Retinal pigment epithelial cell (primary cell): ENCODE measurements at regions not wholly inside any gene's neighbourhood (a gene's known extent, or its start where the extent isn't known, plus 50 kb on each side); places are given as distances from the start of the nearest gene placed in this dataset.

ENCODE experiments used
- DNase-seq: peaks from one replicate; pipeline ENCODE4 v3.0.0-alpha.2; 2010; ENCODE audit warnings: low read depth
- H3K4me3 ChIP-seq: 2 replicates; pipeline ENCODE4 v1.5.1; 2011; ENCODE audit warnings: mild to moderate bottlenecking, low read length, control low read depth, moderate library complexity
- TF ChIP-seq, protein P1 (sequence below): conservative IDR thresholded peaks from 2 replicates; pipeline ENCODE4 v1.5.1; 2011; ENCODE audit warnings: low read depth, low read length, control low read depth, inconsistent platforms

DNA sequence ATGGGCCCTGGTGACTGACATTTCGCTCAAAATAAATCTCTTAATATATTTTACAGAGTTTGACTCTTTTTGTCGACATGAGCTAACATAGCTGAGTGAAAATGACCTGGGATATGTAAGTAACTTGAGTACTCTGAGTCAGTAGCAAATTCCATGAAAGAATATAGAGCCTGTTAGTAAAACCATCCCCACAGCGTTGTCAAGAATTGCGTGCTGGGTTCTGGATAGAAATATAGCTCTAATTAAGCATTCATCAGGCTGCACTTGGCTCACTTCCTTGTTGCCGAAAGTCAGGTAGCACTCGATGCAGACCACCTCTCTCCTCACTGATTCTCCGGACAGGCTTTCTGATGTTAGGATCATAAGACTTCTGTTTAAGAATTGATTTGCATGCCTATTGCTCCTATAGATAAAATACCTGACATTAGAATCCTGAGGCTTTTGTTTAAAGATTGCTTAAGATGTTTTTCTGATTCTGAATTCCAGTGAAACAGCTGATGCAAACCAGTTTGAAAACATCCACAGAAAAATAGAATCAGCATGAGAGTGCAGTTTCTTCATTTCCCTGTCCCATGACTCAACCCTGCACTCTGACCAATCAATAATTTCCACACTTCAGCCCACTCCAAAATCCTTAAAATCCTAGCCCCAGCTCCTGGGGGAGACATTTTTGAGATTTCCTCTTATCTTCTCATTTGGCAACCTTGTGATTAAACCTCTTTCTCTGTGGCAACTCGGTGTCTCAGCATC is 310.6 kb downstream of the DIRAS2 start:
- no peak overlapping the region for H3K4me3 ChIP-seq
- DNase-seq, result no peak
- TF ChIP-seq, protein P1, sequence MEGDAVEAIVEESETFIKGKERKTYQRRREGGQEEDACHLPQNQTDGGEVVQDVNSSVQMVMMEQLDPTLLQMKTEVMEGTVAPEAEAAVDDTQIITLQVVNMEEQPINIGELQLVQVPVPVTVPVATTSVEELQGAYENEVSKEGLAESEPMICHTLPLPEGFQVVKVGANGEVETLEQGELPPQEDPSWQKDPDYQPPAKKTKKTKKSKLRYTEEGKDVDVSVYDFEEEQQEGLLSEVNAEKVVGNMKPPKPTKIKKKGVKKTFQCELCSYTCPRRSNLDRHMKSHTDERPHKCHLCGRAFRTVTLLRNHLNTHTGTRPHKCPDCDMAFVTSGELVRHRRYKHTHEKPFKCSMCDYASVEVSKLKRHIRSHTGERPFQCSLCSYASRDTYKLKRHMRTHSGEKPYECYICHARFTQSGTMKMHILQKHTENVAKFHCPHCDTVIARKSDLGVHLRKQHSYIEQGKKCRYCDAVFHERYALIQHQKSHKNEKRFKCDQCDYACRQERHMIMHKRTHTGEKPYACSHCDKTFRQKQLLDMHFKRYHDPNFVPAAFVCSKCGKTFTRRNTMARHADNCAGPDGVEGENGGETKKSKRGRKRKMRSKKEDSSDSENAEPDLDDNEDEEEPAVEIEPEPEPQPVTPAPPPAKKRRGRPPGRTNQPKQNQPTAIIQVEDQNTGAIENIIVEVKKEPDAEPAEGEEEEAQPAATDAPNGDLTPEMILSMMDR, result no peak

DNA sequence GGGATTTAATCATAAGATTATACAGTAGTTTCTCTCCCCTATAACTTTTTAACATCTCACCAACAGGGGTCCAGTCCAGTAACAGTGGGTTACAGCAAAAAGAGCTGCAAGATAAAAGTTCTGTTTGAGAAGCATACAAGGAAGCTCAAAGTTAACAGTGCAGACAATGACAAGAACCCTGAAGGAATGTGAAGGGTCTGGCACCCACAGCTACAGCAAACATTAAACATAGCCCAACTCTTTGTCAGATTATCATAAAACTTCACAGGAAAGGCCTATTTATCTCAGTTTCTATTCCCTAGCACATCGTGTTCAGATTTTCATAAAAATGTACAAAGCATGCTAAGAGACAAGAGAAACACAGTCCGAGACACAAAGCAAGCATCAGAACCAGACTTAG is 309.4 kb downstream of the DIRAS2 start:
- no peak for DNase-seq
- H3K4me3 ChIP-seq, result no peak overlapping the region
- TF ChIP-seq, protein P1, result no peak

DNA sequence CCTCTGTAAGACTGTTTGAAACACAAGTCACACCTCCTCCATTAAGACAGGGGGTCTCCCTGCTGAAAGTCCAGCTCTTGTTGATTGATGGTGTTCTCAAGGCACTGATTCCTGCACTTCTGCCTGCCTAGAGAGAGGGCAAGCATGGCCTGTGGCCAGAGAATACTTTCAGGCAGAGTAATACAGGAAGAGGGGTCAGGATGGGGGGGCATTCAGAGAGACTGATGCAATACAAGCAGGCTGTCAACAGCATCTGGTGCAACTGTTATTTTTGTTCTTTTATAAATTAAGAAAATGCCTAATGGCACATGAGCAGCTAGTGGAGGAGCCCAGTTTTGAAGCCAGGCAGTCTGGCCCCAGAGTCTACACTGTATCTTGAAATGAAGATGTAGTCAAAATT is 302.2 kb downstream of the DIRAS2 start:
- TF ChIP-seq, protein P1, result no peak
- H3K4me3 ChIP-seq, result no peak overlapping the region
- DNase-seq, result no peak

DNA sequence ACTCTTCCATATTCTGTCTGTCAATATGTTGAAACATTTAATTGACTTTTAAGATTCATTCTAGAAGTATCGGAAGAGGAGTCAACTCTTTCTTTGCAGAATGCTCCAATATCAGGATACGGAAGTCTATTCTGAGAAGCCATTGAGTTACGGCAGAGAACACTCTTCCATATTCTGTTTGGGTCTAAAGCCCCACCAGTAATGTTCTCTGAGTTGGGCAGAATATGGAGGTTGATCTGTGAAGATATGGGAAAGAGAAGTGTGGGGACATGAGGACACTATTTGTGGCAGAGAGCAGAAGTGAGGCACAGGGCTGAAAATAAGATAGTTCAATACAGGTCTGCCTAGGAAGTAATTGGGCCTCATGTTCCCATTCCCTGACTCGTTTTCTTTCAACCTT is 300.0 kb downstream of the DIRAS2 start:
- TF ChIP-seq, protein P1, result no peak
- no peak for DNase-seq
- no peak overlapping the region for H3K4me3 ChIP-seq

DNA sequence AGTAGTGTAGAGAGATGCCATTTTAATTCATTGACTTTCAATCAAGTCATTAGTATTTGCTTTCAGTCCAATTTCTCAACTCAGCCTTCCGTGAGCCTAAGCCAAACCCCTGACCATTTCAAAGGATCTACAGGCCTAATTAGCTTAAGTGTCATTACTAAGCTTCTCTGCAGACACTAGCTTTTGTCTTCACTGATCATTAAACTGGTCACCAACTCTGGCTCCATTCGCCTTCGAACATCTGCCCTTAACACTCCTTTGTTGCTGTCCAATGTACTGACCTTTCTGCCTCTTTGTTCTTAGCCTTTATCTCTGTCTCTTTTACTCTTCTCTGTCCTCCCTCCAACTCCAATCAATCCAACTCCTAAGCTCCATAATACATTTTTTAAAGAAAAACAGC is 299.3 kb downstream of the DIRAS2 start:
- H3K4me3 ChIP-seq, result no peak overlapping the region
- TF ChIP-seq, protein P1, result no peak
- DNase-seq, result no peak

DNA sequence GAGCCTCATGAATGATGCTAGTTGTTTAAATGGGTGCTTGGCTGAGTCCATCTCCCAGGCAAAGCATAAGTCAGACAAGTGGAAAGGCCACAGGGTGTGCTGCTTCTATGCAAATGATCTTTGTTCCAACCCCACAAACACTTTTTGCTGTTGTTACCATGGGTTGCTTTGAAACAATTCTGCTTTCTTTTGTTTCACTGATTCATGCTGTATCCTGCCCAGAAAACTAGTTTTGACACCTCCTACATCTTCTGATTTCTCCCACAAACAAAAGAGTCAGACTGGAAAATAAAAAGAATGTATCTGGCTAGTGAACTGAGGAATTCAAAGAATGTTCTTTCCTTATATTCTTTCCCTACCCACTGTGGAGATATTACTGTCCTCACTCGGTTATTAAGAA is 298.6 kb downstream of the DIRAS2 start:
- no peak overlapping the region for H3K4me3 ChIP-seq
- no peak for DNase-seq
- TF ChIP-seq, protein P1, result no peak

DNA sequence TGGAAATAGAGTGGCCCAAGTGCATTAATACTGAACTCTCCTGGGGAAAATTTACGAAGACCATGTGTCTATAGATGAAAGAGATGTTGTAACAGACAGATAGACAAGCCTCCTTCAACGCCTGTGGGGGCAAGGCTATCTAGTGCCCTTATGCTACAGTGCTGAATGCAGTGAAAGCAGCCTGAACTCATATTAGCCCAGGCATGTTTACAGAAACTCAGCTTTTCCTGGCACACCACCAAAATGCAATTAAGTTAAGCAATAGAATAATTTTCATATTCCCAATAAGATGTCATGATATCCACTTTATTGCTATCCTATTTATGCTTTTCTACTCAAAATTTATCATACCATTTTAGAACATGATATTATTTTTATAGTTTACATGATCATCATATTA is 277.0 kb downstream of the DIRAS2 start:
- DNase-seq, result no peak
- TF ChIP-seq, protein P1, result no peak
- H3K4me3 ChIP-seq, result no peak overlapping the region
